ENCODE measurements at regions not wholly inside any gene's neighbourhood (a gene's known extent, or its start where the extent isn't known, plus 50 kb on each side); places are given as distances from the start of the nearest gene placed in this dataset.

DNA sequence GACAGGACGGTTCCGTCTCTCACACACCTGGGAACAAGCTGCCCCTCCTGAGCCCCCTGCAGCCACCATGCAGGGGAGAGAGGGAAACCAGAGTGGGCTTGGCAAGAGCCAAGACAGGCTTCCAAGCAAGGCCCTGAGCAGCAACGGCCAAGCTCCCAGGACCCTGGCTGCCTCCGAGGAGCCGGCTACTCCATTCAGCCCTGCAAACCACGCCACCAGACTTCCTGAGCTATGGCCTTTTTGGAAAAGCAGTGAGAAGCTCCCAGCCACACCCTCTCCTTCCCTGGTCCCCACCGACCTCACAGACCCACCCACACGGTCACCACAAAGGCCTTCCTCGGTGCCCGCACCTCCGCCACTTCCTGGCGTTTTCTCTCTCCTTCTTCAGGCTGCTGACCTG, 479.0 kb downstream of the BRD1 start:
- TF ChIP-seq, protein P1, sequence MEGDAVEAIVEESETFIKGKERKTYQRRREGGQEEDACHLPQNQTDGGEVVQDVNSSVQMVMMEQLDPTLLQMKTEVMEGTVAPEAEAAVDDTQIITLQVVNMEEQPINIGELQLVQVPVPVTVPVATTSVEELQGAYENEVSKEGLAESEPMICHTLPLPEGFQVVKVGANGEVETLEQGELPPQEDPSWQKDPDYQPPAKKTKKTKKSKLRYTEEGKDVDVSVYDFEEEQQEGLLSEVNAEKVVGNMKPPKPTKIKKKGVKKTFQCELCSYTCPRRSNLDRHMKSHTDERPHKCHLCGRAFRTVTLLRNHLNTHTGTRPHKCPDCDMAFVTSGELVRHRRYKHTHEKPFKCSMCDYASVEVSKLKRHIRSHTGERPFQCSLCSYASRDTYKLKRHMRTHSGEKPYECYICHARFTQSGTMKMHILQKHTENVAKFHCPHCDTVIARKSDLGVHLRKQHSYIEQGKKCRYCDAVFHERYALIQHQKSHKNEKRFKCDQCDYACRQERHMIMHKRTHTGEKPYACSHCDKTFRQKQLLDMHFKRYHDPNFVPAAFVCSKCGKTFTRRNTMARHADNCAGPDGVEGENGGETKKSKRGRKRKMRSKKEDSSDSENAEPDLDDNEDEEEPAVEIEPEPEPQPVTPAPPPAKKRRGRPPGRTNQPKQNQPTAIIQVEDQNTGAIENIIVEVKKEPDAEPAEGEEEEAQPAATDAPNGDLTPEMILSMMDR (tag by site-specific recombination; IDR thresholded peaks at IDR 0.05), result no peak
- TF ChIP-seq, protein P2, sequence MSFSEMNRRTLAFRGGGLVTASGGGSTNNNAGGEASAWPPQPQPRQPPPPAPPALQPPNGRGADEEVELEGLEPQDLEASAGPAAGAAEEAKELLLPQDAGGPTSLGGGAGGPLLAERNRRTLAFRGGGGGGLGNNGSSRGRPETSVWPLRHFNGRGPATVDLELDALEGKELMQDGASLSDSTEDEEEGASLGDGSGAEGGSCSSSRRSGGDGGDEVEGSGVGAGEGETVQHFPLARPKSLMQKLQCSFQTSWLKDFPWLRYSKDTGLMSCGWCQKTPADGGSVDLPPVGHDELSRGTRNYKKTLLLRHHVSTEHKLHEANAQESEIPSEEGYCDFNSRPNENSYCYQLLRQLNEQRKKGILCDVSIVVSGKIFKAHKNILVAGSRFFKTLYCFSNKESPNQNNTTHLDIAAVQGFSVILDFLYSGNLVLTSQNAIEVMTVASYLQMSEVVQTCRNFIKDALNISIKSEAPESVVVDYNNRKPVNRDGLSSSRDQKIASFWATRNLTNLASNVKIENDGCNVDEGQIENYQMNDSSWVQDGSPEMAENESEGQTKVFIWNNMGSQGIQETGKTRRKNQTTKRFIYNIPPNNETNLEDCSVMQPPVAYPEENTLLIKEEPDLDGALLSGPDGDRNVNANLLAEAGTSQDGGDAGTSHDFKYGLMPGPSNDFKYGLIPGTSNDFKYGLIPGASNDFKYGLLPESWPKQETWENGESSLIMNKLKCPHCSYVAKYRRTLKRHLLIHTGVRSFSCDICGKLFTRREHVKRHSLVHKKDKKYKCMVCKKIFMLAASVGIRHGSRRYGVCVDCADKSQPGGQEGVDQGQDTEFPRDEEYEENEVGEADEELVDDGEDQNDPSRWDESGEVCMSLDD (tag by site-specific recombination; IDR thresholded peaks at IDR 0.05), result no peak
- TF ChIP-seq ZBTB8A (tag by site-specific recombination; IDR thresholded peaks at IDR 0.05), result no peak
- TF ChIP-seq ZNF324 (tag by site-specific recombination; IDR thresholded peaks at IDR 0.05), result no peak
- TF ChIP-seq ZNF174 (tag by site-specific recombination; IDR thresholded peaks at IDR 0.05), result no peak
- TF ChIP-seq, protein P3, sequence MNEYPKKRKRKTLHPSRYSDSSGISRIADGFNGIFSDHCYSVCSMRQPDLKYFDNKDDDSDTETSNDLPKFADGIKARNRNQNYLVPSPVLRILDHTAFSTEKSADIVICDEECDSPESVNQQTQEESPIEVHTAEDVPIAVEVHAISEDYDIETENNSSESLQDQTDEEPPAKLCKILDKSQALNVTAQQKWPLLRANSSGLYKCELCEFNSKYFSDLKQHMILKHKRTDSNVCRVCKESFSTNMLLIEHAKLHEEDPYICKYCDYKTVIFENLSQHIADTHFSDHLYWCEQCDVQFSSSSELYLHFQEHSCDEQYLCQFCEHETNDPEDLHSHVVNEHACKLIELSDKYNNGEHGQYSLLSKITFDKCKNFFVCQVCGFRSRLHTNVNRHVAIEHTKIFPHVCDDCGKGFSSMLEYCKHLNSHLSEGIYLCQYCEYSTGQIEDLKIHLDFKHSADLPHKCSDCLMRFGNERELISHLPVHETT (tag by site-specific recombination; IDR thresholded peaks at IDR 0.05), result no peak
- no peak for TF ChIP-seq RBAK (tag by site-specific recombination; IDR thresholded peaks at IDR 0.05)
- TF ChIP-seq, protein P4, sequence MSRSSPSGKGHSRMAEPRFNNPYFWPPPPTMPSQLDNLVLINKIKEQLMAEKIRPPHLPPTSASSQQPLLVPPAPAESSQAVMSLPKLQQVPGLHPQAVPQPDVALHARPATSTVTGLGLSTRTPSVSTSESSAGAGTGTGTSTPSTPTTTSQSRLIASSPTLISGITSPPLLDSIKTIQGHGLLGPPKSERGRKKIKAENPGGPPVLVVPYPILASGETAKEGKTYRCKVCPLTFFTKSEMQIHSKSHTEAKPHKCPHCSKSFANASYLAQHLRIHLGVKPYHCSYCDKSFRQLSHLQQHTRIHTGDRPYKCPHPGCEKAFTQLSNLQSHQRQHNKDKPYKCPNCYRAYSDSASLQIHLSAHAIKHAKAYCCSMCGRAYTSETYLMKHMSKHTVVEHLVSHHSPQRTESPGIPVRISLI (tag by site-specific recombination; IDR thresholded peaks at IDR 0.05), result no peak
- TF ChIP-seq TCF7L2 (IDR thresholded peaks at IDR 0.05; ENCODE audit: borderline replicate concordance, low read depth, low read length), result no peak
